ENCODE measurements at regions not wholly inside any gene's neighbourhood (a gene's known extent, or its start where the extent isn't known, plus 50 kb on each side); places are given as distances from the start of the nearest gene placed in this dataset.

DNA sequence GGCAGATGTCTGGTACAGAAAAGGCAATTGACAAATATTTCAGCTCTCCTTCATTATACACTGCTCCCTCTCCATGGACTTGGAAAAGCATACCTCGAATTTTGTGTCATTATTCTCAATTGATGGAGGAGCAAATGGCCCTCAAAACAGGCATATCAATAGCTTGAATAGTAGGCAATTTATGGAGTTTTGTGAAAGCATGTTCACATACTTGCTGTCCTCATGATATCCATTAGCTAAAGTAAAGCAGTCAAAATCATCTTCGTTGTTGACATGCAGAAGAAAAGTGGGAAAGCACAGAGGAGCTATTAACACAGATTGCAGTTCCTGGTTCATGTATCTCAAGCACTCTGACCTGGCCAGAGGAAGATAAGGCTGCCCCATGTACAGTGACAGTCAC is 472.8 kb downstream of the CCSER2 start:
- no peak overlapping the region for H3K4me3 ChIP-seq (replicated peaks; ENCODE audit: low read depth, low read length)
- no peak for DNase-seq (ENCODE audit: extremely low read depth, low read depth)
- TF ChIP-seq, protein P1, sequence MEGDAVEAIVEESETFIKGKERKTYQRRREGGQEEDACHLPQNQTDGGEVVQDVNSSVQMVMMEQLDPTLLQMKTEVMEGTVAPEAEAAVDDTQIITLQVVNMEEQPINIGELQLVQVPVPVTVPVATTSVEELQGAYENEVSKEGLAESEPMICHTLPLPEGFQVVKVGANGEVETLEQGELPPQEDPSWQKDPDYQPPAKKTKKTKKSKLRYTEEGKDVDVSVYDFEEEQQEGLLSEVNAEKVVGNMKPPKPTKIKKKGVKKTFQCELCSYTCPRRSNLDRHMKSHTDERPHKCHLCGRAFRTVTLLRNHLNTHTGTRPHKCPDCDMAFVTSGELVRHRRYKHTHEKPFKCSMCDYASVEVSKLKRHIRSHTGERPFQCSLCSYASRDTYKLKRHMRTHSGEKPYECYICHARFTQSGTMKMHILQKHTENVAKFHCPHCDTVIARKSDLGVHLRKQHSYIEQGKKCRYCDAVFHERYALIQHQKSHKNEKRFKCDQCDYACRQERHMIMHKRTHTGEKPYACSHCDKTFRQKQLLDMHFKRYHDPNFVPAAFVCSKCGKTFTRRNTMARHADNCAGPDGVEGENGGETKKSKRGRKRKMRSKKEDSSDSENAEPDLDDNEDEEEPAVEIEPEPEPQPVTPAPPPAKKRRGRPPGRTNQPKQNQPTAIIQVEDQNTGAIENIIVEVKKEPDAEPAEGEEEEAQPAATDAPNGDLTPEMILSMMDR (IDR thresholded peaks at IDR 0.05; ENCODE audit: low read depth, low read length, missing control alignments): no peak

DNA sequence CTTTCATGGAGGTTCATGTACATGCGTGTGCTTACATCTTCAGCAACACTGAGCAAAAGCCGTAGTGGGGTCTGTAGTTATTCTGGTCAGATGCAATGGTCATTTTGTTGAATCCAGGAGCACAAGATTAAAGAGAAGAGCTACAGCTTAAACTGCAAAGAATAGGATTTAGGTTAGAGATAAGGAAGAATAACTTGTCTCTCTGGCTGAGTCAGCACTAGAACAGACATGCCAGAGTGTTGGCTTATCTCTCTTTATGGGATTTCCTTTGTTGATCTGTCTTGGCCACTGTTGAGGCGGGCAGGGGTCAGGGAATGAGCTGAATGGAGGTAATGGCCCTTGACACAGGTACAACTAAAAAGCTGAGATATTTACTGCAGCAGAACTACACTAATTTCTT is 473.5 kb downstream of the CCSER2 start:
- TF ChIP-seq, protein P1 (IDR thresholded peaks at IDR 0.05; ENCODE audit: low read depth, low read length, missing control alignments): no peak
- DNase-seq (ENCODE audit: extremely low read depth, low read depth): no peak
- H3K4me3 ChIP-seq (replicated peaks; ENCODE audit: low read depth, low read length): no peak overlapping the region

DNA sequence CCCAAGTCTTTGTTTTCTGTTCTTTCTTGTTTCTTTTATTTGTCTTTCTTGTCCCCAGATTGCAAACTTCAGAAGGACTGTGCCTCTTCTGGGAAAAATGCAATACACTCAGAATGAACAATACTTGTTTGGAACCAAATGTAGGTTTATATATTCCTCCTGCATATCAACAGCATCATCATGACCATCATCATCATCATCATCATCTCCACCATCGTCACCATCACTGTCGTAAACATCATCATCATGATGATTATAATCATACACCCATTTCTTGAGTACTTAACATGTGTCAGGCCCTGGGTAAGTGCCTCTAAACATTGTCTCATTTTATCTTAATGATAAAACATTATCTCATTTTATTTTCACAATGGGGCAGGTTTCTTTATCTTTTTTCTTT is 476.8 kb downstream of the CCSER2 start:
- no peak overlapping the region for H3K4me3 ChIP-seq (replicated peaks; ENCODE audit: low read depth, low read length)
- no peak for DNase-seq (ENCODE audit: extremely low read depth, low read depth)
- TF ChIP-seq, protein P1 (IDR thresholded peaks at IDR 0.05; ENCODE audit: low read depth, low read length, missing control alignments): no peak

DNA sequence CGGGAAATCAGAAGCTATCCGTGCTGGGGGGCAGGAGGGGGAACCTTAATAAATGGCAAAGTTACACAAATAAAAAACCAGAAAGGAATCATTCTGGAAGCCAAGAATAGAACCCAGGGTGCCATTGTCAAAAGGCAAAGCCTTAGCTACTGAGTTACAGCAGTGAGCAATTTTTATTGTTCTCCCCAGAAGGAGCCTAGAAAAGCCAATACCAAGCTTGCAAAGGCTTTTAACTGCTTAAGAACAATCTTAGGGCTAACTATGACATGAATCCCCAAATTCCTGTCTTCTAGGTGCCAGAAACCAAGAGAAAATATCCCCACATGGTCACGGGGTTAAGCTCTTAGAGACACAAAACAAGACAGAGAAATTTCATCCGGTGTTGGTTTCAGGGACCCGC is 482.7 kb downstream of the CCSER2 start:
- H3K4me3 ChIP-seq (replicated peaks; ENCODE audit: low read depth, low read length): no peak overlapping the region
- TF ChIP-seq, protein P1 (IDR thresholded peaks at IDR 0.05; ENCODE audit: low read depth, low read length, missing control alignments): no peak

DNA sequence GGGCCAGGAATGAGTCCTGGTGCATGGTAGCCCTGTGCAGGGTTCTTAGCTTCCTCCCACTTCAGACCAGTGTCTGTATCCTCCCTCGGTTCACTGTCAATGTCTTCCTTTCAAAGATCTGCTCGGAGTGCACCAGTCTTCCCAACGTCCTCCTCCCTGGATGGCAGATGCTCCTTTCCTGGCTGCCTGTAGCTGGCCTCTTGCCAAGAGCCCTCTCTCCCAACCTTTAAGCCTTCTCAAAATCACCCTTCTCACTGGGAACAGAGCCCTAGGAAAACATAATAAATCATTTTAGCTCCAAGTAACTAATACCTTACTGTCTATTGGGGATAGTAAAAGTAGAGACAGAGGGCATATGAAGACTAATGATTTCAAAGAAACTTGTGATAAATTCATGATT is 490.6 kb downstream of the CCSER2 start:
- TF ChIP-seq, protein P1 (IDR thresholded peaks at IDR 0.05; ENCODE audit: low read depth, low read length, missing control alignments): no peak
- H3K4me3 ChIP-seq (replicated peaks; ENCODE audit: low read depth, low read length): no peak overlapping the region
- no peak for DNase-seq (ENCODE audit: extremely low read depth, low read depth)

More for the DNA sequence above, 482.7 kb downstream of the CCSER2 start:
- no peak for DNase-seq (ENCODE audit: extremely low read depth, low read depth)

DNA sequence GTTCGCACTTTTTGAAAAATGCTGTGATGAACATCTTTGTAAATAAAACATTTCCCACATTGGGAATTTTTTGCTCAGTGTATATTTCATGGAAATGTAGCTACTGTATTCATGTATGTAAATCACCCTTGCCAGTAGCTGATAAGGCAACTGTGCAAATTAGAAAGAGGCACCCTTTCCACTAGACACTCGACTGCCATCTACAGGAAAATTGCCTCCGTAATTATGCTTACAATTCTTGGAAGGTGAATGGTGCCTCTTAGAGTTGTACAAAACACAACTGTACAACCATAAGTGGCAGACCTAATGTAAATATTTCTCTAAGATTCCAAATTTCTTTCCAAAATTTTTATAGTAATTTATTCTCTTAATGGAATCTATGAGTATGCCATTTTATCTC is 491.7 kb downstream of the CCSER2 start:
- DNase-seq (ENCODE audit: extremely low read depth, low read depth): no peak
- TF ChIP-seq, protein P1 (IDR thresholded peaks at IDR 0.05; ENCODE audit: low read depth, low read length, missing control alignments): no peak

DNA sequence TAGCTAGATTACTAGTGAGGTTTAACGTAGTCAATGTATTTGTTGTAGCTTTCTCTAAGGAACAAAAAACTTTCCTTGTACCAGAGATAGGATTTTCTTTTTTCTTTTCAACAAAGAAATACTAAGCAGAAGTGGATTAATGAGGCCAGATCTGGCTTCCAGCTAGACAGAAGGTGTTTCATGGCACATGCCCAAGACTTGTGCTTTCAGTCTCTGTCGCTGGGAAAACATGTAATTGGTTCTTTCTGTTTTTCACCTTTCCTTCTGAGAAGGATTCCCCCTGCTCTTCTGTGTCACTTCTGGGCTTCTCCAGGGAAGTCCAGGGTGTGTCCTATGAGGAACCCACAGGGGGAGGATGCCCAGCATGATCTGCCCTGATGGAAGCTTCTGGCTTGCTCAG is 492.2 kb downstream of the CCSER2 start:
- DNase-seq (ENCODE audit: extremely low read depth, low read depth): no peak
- TF ChIP-seq, protein P1 (IDR thresholded peaks at IDR 0.05; ENCODE audit: low read depth, low read length, missing control alignments): no peak
- H3K4me3 ChIP-seq (replicated peaks; ENCODE audit: low read depth, low read length): no peak overlapping the region

More for the DNA sequence above, 491.7 kb downstream of the CCSER2 start:
- H3K4me3 ChIP-seq (replicated peaks; ENCODE audit: low read depth, low read length): no peak overlapping the region

Data from HFF-Myc (cell line).